Smooth muscle cell (in vitro differentiated cells): ENCODE measurements at regions not wholly inside any gene's neighbourhood (a gene's known extent, or its start where the extent isn't known, plus 50 kb on each side); places are given as distances from the start of the nearest gene placed in this dataset.

Source experiments
- DNase-seq: peaks from one replicate; lab custom pipeline; 2025; ENCODE audit not compliant: unreplicated experiment; lab: John Stamatoyannopoulos, UW
- H2AFZ ChIP-seq: fragments of 200-600 bp; sonication (generic); 2 replicates; pipeline ENCODE4 v1.6.0; 2016; ENCODE audit warnings: antibody characterized with exemption, low read depth, mild to moderate bottlenecking
- H3F3A ChIP-seq: fragments of 200-600 bp; sonication (generic); 2 replicates; pipeline ENCODE4 v1.6.0; 2017; ENCODE audit warnings: antibody characterized with exemption, low read depth
- H3K27ac ChIP-seq: fragments of 200-600 bp; sonication (generic); 2 replicates; pipeline ENCODE4 v1.5.1; 2016; ENCODE audit warnings: low read depth, mild to moderate bottlenecking
- H3K27me3 ChIP-seq: fragments of 200-600 bp; sonication (generic); 2 replicates; pipeline ENCODE4 v1.6.1; 2016; ENCODE audit warnings: low read depth, mild to moderate bottlenecking
- H3K36me3 ChIP-seq: fragments of 200-600 bp; sonication (generic); 2 replicates; pipeline ENCODE4 v1.5.1; 2016; ENCODE audit warnings: low read depth
- H3K4me1 ChIP-seq: fragments of 200-600 bp; sonication (generic); 2 replicates; pipeline ENCODE4 v1.5.1; 2016; ENCODE audit warnings: low read depth
- H3K4me2 ChIP-seq: fragments of 200-600 bp; sonication (generic); 2 replicates; pipeline ENCODE4 v1.6.0; 2016; ENCODE audit warnings: mild to moderate bottlenecking
- H3K4me3 ChIP-seq: fragments of 200-600 bp; sonication (generic); 2 replicates; pipeline ENCODE4 v1.5.1; 2016; ENCODE audit warnings: mild to moderate bottlenecking
- H3K79me2 ChIP-seq: fragments of 200-600 bp; sonication (generic); 2 replicates; pipeline ENCODE4 v1.6.0; 2016; ENCODE audit warnings: low read depth, mild to moderate bottlenecking
- H3K9ac ChIP-seq: fragments of 200-600 bp; sonication (generic); 2 replicates; pipeline ENCODE4 v1.6.0; 2016; ENCODE audit warnings: low read depth
- H3K9me3 ChIP-seq: fragments of 200-600 bp; sonication (generic); replicated peaks from 2 replicates; pipeline ENCODE4 v1.5.1; 2016; ENCODE audit warnings: low read depth
- H4K20me1 ChIP-seq: fragments of 200-600 bp; sonication (generic); 2 replicates; pipeline ENCODE4 v1.6.0; 2016; ENCODE audit warnings: low read depth
- WGBS: methylation state at CpG from one replicate; pipeline ENCODE4 v1.1.7; 2016; ENCODE audit warnings: low lambda C conversion rate; 5-methylcytosine and 5-hydroxymethylcytosine counted together
- TF ChIP-seq, protein P1 (sequence below): fragments of 200-600 bp; sonication (generic); IDR thresholded peaks from 2 replicates; pipeline ENCODE4 v1.5.1; 2017; ENCODE audit warnings: borderline replicate concordance, mild to moderate bottlenecking, antibody characterized with exemption; ENCODE audit not compliant: insufficient read depth, poor library complexity, severe bottlenecking

DNA sequence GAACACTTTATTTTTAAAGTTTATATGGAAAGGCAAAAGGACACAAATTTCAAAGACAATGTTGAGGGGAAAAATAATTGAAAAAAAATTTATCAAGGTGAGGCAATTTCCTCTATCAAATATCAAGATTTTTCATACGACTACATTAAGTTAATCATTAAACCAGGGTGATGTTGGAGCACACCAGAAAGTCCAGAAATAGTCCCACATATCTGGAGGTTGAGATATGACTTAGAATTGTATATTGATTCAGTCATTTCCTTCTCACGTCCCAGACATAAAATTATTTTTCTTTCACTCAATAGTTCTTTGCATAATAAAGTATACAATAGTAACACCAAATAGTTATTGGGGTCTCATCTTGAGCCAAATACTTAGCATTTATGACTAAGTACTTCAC, 605.1 kb downstream of the NUP35 start:
- no peaks in the 10 kb centered on the region for H3K36me3 ChIP-seq
- no peaks in the 10 kb centered on the region for H3K9me3 ChIP-seq
- TF ChIP-seq, protein P1, sequence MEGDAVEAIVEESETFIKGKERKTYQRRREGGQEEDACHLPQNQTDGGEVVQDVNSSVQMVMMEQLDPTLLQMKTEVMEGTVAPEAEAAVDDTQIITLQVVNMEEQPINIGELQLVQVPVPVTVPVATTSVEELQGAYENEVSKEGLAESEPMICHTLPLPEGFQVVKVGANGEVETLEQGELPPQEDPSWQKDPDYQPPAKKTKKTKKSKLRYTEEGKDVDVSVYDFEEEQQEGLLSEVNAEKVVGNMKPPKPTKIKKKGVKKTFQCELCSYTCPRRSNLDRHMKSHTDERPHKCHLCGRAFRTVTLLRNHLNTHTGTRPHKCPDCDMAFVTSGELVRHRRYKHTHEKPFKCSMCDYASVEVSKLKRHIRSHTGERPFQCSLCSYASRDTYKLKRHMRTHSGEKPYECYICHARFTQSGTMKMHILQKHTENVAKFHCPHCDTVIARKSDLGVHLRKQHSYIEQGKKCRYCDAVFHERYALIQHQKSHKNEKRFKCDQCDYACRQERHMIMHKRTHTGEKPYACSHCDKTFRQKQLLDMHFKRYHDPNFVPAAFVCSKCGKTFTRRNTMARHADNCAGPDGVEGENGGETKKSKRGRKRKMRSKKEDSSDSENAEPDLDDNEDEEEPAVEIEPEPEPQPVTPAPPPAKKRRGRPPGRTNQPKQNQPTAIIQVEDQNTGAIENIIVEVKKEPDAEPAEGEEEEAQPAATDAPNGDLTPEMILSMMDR = no peak
- no peaks in the 10 kb centered on the region for H3F3A ChIP-seq
- no peak overlapping the region for H3K4me3 ChIP-seq
- no peaks in the 10 kb centered on the region for H4K20me1 ChIP-seq
- no peaks in the 10 kb centered on the region for H3K79me2 ChIP-seq
- no peaks in the 10 kb centered on the region for H3K27me3 ChIP-seq
- H3K9ac ChIP-seq = no peak overlapping the region
- no peak overlapping the region for H3K27ac ChIP-seq
- no peaks in the 10 kb centered on the region for H3K4me1 ChIP-seq
- no peak overlapping the region for H2AFZ ChIP-seq
- 79% methylated on average over 2 of the region's 2 CpGs for WGBS
- DNase-seq = no peak
- H3K4me2 ChIP-seq = no peak overlapping the region

DNA sequence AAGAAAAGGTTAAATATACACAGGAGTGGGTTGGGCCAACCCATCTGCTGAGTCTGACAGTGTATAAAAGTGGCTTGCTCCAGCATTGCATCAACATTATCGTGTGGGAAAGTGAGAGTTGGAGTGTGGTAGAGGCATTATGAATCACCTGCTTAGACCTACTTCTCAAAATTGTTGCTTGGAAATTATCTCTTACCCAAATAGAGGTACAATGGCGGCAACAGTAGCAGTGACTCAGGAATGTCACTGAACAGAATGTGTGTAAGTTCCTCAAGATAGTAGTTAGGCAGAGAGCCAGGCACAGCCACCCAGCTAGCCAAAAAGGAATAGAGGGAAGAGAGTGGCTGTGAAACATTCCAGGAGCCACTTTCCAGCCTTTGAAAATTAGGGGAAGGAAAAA, 616.0 kb downstream of the NUP35 start:
- Histone ChIP-seq H2AFZ (no peak overlapping the region), H3K9ac (no peak overlapping the region), H3K79me2 (no peaks in the 10 kb centered on the region), H3K27me3 (no peaks in the 10 kb centered on the region), H3K27ac (no peak overlapping the region), H3K9me3 (no peaks in the 10 kb centered on the region), H3F3A (no peaks in the 10 kb centered on the region), H3K36me3 (no peaks in the 10 kb centered on the region), H3K4me2 (no peak overlapping the region), H3K4me3 (no peak overlapping the region), H4K20me1 (no peaks in the 10 kb centered on the region), H3K4me1 (no peaks in the 10 kb centered on the region)
- WGBS = 82% methylated on average over 2 of the region's 2 CpGs
- TF ChIP-seq, protein P1 = no peak
- no peak for DNase-seq

DNA sequence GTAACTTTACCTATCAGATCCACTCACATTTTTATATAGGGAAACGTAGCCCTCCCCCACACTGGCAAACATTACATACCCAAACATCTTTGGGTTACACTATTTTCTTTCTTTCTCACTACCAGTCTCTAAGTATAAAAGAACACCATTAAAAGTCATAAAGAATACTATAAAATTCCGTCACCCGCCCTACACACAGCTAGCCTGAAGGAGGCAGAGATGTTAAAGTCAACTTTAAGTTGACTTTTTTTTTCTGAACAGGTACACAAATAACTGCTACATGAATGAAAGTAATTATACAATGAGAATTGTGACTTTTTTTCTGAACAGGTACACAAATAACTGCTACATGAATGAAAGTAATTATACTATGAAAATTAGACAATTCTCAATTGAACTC, 628.3 kb downstream of the NUP35 start:
- Histone ChIP-seq H3K9me3 (no peaks in the 10 kb centered on the region), H3K27me3 (no peaks in the 10 kb centered on the region), H3K36me3 (no peaks in the 10 kb centered on the region), H3K79me2 (no peaks in the 10 kb centered on the region), H3F3A (no peaks in the 10 kb centered on the region), H3K9ac (no peak overlapping the region), H3K4me1 (no peaks in the 10 kb centered on the region), H2AFZ (no peak overlapping the region), H3K27ac (no peak overlapping the region), H3K4me3 (no peak overlapping the region), H3K4me2 (no peak overlapping the region), H4K20me1 (no peaks in the 10 kb centered on the region)
- no peak for DNase-seq
- 92% methylated on average over 3 of the region's 3 CpGs for WGBS
- TF ChIP-seq, protein P1 = no peak

DNA sequence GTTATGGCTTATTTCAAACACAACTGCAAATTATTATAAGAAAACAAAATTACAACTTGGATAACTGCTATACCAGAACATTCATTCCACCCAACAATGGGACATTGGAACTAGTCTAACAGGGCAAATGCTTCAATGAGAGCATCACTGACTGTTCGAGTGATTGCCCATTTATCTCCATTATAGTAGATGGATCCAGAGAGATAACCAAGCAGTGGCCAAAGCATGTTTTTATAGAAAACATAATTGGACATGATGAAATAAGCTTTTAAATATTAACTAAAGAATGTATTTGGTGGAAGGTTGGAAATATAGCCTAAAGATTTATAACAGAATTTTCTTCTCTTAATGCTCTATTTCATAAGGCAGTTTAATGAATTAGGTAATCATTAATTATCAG, 634.8 kb downstream of the NUP35 start:
- Histone ChIP-seq H3K79me2 (no peaks in the 10 kb centered on the region), H3K9ac (no peak overlapping the region), H3K4me3 (no peak overlapping the region), H3K4me1 (no peaks in the 10 kb centered on the region), H3K27ac (no peak overlapping the region), H3K27me3 (no peaks in the 10 kb centered on the region), H3K9me3 (no peaks in the 10 kb centered on the region), H3K36me3 (no peaks in the 10 kb centered on the region), H4K20me1 (no peaks in the 10 kb centered on the region), H2AFZ (no peak overlapping the region), H3F3A (no peaks in the 10 kb centered on the region), H3K4me2 (no peak overlapping the region)
- TF ChIP-seq, protein P1 = no peak
- no peak for DNase-seq
- WGBS = 93% methylated on average over 1 of the region's 1 CpG
